Activated naive CD8-positive, alpha-beta T cell treated with anti-CD3 and anti-CD28 coated beads for 36 hours (primary cell): ENCODE measurements at regions not wholly inside any gene's neighbourhood (a gene's known extent, or its start where the extent isn't known, plus 50 kb on each side); places are given as distances from the start of the nearest gene placed in this dataset.
"Not testable (repeated sequence)": the region's sequence is repeated elsewhere in the genome, so short reads cannot be mapped to it uniquely, and the experiment has no call there.

Experiments used
- DNase-seq: peaks from one replicate; pipeline ENCODE4 v3.0.0; 2021
- H3K27ac Mint-ChIP-seq: one replicate; pipeline ENCODE4 v1.8.0; 2022; ENCODE audit warnings: mild to moderate bottlenecking, moderate library complexity, mixed read lengths
- H3K27me3 Mint-ChIP-seq: one replicate; pipeline ENCODE4 v1.8.0; 2022; ENCODE audit warnings: mild to moderate bottlenecking, mixed read lengths
- H3K36me3 Mint-ChIP-seq: one replicate; pipeline ENCODE4 v1.8.0; 2021; ENCODE audit warnings: mild to moderate bottlenecking, mixed read lengths
- H3K4me1 Mint-ChIP-seq: one replicate; pipeline ENCODE4 v1.8.0; 2021; ENCODE audit warnings: mixed read lengths
- H3K4me3 Mint-ChIP-seq: one replicate; pipeline ENCODE4 v1.8.0; 2022; ENCODE audit warnings: mild to moderate bottlenecking, moderate library complexity, mixed read lengths
- H3K9me3 Mint-ChIP-seq: one replicate; pipeline ENCODE4 v1.8.0; 2022; ENCODE audit warnings: mixed read lengths

DNA sequence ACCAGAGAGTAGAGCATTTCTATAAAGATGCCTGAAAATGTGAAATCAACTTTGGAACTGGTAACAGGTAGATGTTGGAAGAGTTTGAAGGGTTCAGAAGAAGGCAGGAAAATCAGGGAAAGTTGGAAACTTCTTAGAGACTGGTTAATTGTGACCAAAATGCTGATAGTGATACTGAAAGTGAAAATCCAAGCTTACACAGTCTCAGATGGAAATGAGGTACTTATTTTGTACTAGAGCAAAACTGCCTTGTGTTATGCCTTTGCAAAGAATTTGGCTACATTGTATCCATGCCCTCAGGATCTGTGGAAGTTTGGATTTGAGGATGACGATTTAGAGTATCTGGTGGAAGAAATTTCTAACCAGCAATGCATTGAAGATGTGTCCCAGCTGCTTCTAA is 430.6 kb upstream of the KCND2 start:
- no peaks in the 10 kb centered on the region for H3K27me3 Mint-ChIP-seq

DNA sequence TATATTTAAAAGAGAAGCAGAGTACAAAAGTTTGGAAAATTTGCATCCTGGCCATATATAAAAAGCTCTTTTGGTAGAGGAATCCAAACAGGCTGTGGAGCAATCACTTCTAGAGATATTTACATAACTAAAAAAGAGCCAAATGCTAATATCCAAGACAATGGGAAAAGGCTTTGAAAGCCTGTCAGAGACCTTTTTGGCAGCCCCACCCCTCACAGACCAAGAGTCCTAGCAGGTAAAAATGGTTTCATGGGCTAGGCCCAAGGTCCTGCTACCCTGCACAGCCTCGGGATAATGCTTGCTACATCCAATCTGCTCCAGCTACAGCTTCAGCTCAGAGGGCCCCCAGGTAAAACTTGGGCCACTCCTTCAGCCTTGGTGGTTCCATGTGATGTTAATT is 430.2 kb upstream of the KCND2 start:
- peaks cover 22% of the 10 kb centered on the region for H3K9me3 Mint-ChIP-seq
- H3K36me3 Mint-ChIP-seq, result no peaks in the 10 kb centered on the region
- no peak overlapping the region for H3K4me3 Mint-ChIP-seq
- H3K27me3 Mint-ChIP-seq, result no peaks in the 10 kb centered on the region
- no peaks in the 10 kb centered on the region for H3K4me1 Mint-ChIP-seq
- H3K27ac Mint-ChIP-seq, result no peak overlapping the region
- no peak for DNase-seq

More for the DNA sequence above, 430.6 kb upstream of the KCND2 start:
- Mint-ChIP-seq H3K36me3 (no peaks in the 10 kb centered on the region), H3K9me3 (peaks cover 22% of the 10 kb centered on the region), H3K4me3 (no peak overlapping the region), H3K4me1 (no peaks in the 10 kb centered on the region), H3K27ac (no peak overlapping the region)
- DNase-seq, result no peak

DNA sequence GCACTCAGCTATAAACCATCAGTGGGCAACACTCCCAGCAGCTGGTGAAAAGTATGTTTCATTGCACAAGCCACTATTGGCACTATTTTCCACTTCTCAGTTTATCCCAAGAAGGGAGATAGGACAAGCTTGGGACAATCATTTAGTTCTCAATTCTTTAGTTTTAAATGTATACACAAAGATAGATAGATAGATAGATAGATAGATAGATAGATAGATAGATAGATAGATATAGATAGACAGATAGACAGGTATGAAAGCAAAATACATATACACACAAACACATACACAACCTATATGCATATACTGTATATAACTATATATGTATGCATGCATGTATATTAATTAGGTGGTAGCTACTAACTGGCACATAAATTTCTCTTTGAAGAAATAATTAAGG is 411.6 kb upstream of the KCND2 start:
- Mint-ChIP-seq H3K36me3 (no peaks in the 10 kb centered on the region), H3K4me3 (no peak overlapping the region), H3K27ac (no peak overlapping the region), H3K9me3 (peaks cover 15% of the 10 kb centered on the region), H3K4me1 (no peaks in the 10 kb centered on the region), H3K27me3 (no peaks in the 10 kb centered on the region)
- no peak for DNase-seq

DNA sequence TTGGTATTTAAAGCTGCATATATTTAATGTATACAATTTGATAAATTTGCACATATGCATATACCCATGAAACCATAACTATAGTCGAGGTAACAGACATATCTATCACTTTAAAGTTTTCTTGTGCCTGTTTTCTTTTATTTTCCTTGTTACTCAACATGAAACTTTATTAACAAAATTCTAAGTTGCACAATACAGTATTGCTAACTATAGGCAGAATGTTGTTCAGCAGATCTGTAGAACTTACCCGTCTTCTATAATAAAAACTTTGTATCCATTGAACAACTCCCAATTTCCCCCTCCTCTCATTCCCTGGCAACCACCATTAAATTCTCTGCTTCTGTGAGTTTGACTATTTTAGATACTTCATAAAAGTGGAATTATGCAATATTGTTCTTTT is 404.6 kb upstream of the KCND2 start:
- H3K9me3 Mint-ChIP-seq, result peaks cover 7% of the 10 kb centered on the region
- no peak overlapping the region for H3K27ac Mint-ChIP-seq
- no peak for DNase-seq
- no peaks in the 10 kb centered on the region for H3K36me3 Mint-ChIP-seq
- H3K4me1 Mint-ChIP-seq, result no peaks in the 10 kb centered on the region
- no peak overlapping the region for H3K4me3 Mint-ChIP-seq
- no peaks in the 10 kb centered on the region for H3K27me3 Mint-ChIP-seq

GRCh38 chr7:119879835-119880234 is 393.1 kb upstream of the KCND2 start:
- Mint-ChIP-seq H3K27ac (no peak overlapping the region), H3K4me1 (no peaks in the 10 kb centered on the region), H3K27me3 (no peaks in the 10 kb centered on the region), H3K36me3 (no peaks in the 10 kb centered on the region), H3K4me3 (no peak overlapping the region), H3K9me3 (peaks cover 7% of the 10 kb centered on the region)
- DNase-seq, result no peak

- H3K36me3 Mint-ChIP-seq, result no peaks in the 10 kb centered on the region
- no peaks in the 10 kb centered on the region for H3K27me3 Mint-ChIP-seq
- no peak overlapping the region for H3K27ac Mint-ChIP-seq
- no peak for DNase-seq
- H3K4me3 Mint-ChIP-seq, result no peak overlapping the region
- H3K4me1 Mint-ChIP-seq, result no peaks in the 10 kb centered on the region
- peaks cover 4% of the 10 kb centered on the region for H3K9me3 Mint-ChIP-seq
These were observed 387.0 kb upstream of the KCND2 start for GRCh38 chr7:119886007-119886406.

DNA sequence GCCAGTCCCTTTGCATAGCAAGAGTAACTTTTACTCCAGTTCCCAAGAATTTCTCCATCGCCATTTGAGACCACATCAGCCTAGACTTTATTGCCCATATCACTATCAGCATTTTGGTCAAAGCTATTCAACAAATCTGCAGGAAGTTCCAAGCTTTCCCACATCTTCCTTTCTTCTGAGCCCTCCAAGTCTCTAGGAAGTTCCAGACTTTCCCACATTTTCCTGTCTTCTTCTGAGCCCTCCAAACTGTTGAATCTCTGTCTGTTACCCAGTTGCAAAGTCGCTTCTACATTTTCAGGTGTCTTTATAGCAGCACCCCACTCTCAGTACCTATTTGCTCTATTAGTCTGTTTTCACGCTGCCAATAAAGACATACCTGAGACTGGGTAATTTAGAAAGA is 386.4 kb upstream of the KCND2 start:
- not testable (repeated sequence) for H3K4me1 Mint-ChIP-seq, H3K4me3 Mint-ChIP-seq, H3K9me3 Mint-ChIP-seq, H3K36me3 Mint-ChIP-seq, H3K27me3 Mint-ChIP-seq, H3K27ac Mint-ChIP-seq, DNase-seq

- peaks cover 4% of the 10 kb centered on the region for H3K9me3 Mint-ChIP-seq
- H3K36me3 Mint-ChIP-seq, result no peaks in the 10 kb centered on the region
- no peak overlapping the region for H3K27ac Mint-ChIP-seq
- H3K4me3 Mint-ChIP-seq, result no peak overlapping the region
- no peak for DNase-seq
- no peaks in the 10 kb centered on the region for H3K27me3 Mint-ChIP-seq
- H3K4me1 Mint-ChIP-seq, result no peaks in the 10 kb centered on the region
These were observed 384.7 kb upstream of the KCND2 start for GRCh38 chr7:119888251-119888650.

- no peaks in the 10 kb centered on the region for H3K4me1 Mint-ChIP-seq
- no peaks in the 10 kb centered on the region for H3K36me3 Mint-ChIP-seq
- H3K4me3 Mint-ChIP-seq, result no peak overlapping the region
- H3K9me3 Mint-ChIP-seq, result peaks cover 2% of the 10 kb centered on the region
- H3K27me3 Mint-ChIP-seq, result no peaks in the 10 kb centered on the region
- H3K27ac Mint-ChIP-seq, result no peak overlapping the region
- DNase-seq, result no peak
These were observed 382.3 kb upstream of the KCND2 start for GRCh38 chr7:119890631-119891030.

GRCh38 chr7:119895320-119895719 is 377.7 kb upstream of the KCND2 start:
- no peaks in the 10 kb centered on the region for H3K4me1 Mint-ChIP-seq
- H3K27me3 Mint-ChIP-seq, result no peaks in the 10 kb centered on the region
- H3K4me3 Mint-ChIP-seq, result no peak overlapping the region
- no peaks in the 10 kb centered on the region for H3K36me3 Mint-ChIP-seq
- H3K27ac Mint-ChIP-seq, result no peak overlapping the region
- DNase-seq, result no peak
- H3K9me3 Mint-ChIP-seq, result peaks cover 11% of the 10 kb centered on the region

GRCh38 chr7:119896386-119896785 is 376.6 kb upstream of the KCND2 start:
- Mint-ChIP-seq H3K4me3 (no peak overlapping the region), H3K27me3 (no peaks in the 10 kb centered on the region), H3K27ac (no peak overlapping the region), H3K36me3 (no peaks in the 10 kb centered on the region), H3K9me3 (peaks cover 11% of the 10 kb centered on the region), H3K4me1 (no peaks in the 10 kb centered on the region)
- no peak for DNase-seq

- H3K9me3 Mint-ChIP-seq, result peaks cover 10% of the 10 kb centered on the region
- no peaks in the 10 kb centered on the region for H3K27me3 Mint-ChIP-seq
- H3K27ac Mint-ChIP-seq, result no peak overlapping the region
- H3K36me3 Mint-ChIP-seq, result no peaks in the 10 kb centered on the region
- DNase-seq, result no peak
- H3K4me1 Mint-ChIP-seq, result no peaks in the 10 kb centered on the region
- no peak overlapping the region for H3K4me3 Mint-ChIP-seq
These were observed 371.8 kb upstream of the KCND2 start for GRCh38 chr7:119900996-119901672.

- H3K27ac Mint-ChIP-seq, result no peak overlapping the region
- no peak overlapping the region for H3K4me3 Mint-ChIP-seq
- DNase-seq, result no peak
- H3K27me3 Mint-ChIP-seq, result no peaks in the 10 kb centered on the region
- peaks cover 7% of the 10 kb centered on the region for H3K9me3 Mint-ChIP-seq
- no peaks in the 10 kb centered on the region for H3K36me3 Mint-ChIP-seq
- no peaks in the 10 kb centered on the region for H3K4me1 Mint-ChIP-seq
These were observed 369.9 kb upstream of the KCND2 start for GRCh38 chr7:119903085-119903484.

DNA sequence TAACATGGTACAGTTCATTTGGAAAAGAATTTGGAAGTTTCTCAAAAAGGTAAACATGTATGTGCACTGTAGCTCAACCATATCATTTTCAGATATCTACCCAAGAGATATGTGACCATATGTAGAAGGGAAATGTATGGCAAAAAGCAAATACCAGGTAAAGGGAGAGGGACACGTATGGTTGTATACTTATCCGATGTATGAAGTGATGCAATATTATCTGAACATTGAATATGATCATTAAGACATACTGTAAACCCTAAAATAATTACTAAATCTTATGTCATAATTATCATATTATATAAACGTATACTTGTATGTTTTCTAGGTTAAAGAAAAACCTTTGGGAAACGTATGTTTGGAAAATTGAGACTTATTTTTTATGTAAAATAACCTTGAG is 367.5 kb upstream of the KCND2 start:
- no peak overlapping the region for H3K4me3 Mint-ChIP-seq
- DNase-seq, result no peak
- no peaks in the 10 kb centered on the region for H3K27me3 Mint-ChIP-seq
- H3K4me1 Mint-ChIP-seq, result no peaks in the 10 kb centered on the region
- peaks cover 5% of the 10 kb centered on the region for H3K9me3 Mint-ChIP-seq
- no peak overlapping the region for H3K27ac Mint-ChIP-seq
- no peaks in the 10 kb centered on the region for H3K36me3 Mint-ChIP-seq

DNA sequence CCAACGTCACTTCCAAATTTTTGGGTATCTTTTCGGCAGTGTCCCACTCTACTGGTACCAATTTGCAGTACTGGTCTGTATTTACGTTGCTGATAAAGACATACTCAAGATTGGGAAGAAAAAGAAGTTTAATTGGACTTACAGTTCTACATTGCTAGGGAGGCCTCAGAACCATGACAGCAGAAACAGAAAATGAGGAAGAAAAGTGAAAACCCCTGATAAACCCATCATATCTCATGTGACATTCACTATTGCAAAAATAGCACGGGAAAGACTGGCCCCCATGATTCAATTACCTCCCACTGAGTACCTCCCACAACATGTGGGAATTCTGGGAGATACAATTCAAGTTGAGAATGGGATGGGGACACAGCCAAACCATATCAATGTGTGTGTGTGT is 364.0 kb upstream of the KCND2 start:
- peaks cover 6% of the 10 kb centered on the region for H3K9me3 Mint-ChIP-seq
- no peak for DNase-seq
- no peak overlapping the region for H3K27ac Mint-ChIP-seq
- H3K4me1 Mint-ChIP-seq, result no peaks in the 10 kb centered on the region
- no peak overlapping the region for H3K4me3 Mint-ChIP-seq
- no peaks in the 10 kb centered on the region for H3K36me3 Mint-ChIP-seq
- H3K27me3 Mint-ChIP-seq, result no peaks in the 10 kb centered on the region

DNA sequence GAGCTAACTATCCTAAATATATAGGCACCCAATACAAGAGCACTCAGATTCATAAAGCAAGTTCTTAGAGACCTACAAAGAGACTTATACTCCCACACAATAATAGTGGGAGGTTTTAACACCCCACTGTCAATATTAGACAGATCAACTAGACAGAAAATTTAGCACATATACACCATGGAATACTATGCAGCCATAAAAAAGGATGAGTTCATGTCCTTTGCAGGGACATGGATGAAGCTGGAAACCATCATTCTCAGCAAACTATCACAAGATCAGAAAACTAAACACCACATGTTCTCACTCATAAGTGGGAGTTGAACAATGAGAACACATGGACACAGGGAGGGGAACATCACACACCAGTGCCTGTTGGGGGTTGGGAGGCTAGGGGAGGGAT is 358.9 kb upstream of the KCND2 start:
- not testable (repeated sequence) for DNase-seq, H3K27ac Mint-ChIP-seq, H3K27me3 Mint-ChIP-seq, H3K4me3 Mint-ChIP-seq, H3K4me1 Mint-ChIP-seq, H3K36me3 Mint-ChIP-seq
- peaks cover 10% of the 10 kb centered on the region for H3K9me3 Mint-ChIP-seq

DNA sequence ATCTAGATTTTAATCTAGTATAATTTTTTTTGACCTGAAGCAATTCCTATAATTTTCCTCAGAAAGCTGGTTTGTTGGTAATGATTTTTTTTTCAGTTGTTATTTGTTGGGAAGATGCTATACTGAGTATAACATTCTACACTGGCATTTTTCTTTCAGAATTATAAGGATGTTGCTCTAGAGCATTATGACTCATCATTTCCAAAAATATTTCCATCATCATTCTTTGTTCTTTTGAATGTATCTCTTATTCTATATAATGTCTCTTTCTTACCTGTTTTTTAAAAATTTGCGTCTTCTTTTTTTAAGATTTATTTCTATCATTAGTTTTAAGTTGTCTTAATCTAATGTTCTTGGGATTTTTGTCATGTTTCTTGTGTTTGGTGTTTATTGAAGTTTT is 356.5 kb upstream of the KCND2 start:
- Mint-ChIP-seq H3K4me3 (no peak overlapping the region), H3K4me1 (no peaks in the 10 kb centered on the region), H3K9me3 (peaks cover 8% of the 10 kb centered on the region), H3K36me3 (no peaks in the 10 kb centered on the region), H3K27me3 (no peaks in the 10 kb centered on the region), H3K27ac (no peak overlapping the region)
- no peak for DNase-seq
